ENCODE measurements at regions not wholly inside any gene's neighbourhood (a gene's known extent, or its start where the extent isn't known, plus 50 kb on each side); places are given as distances from the start of the nearest gene placed in this dataset.

GRCh38 chr6:74134327-74134726 is 438.3 kb downstream of the CD109 start:
- no TSS peak for BruUV-seq (replicated peaks)
- DNase-seq, result no peak

GRCh38 chr6:74133073-74133472 is 437.1 kb downstream of the CD109 start:
- CTCF ChIA-PET, result no interaction called here
- no peak for ATAC-seq
- BruUV-seq (replicated peaks), result no TSS peak

More at GRCh38 chr6:74134327-74134726, 438.3 kb downstream of the CD109 start:
- Histone ChIP-seq H4K20me1 (ENCODE audit: low read length) (no peaks in the 10 kb centered on the region), H3K4me3 (ENCODE audit: low read length) (no peak overlapping the region), H3K9ac (ENCODE audit: low read length) (no peak overlapping the region), H3F3A (ENCODE audit: low read length, unreplicated experiment) (no peaks in the 10 kb centered on the region), H3K4me2 (ENCODE audit: low read length) (no peak overlapping the region), H2AFZ (ENCODE audit: low read length) (no peak overlapping the region), H3K36me3 (ENCODE audit: low read depth, low read length) (no peaks in the 10 kb centered on the region), H3K4me1 (ENCODE audit: insufficient read depth, low read length) (no peaks in the 10 kb centered on the region), H3K9me3 (ENCODE audit: low read length) (no peaks in the 10 kb centered on the region), H3K79me2 (ENCODE audit: low read length) (no peaks in the 10 kb centered on the region), H3K27me3 (ENCODE audit: low read length) (no peaks in the 10 kb centered on the region), H3K27ac (ENCODE audit: low read length) (no peak overlapping the region), H3K9me2 (replicated peaks; ENCODE audit: low read length) (no peaks in the 10 kb centered on the region)
- ChIA-PET POLR2A (ENCODE audit: unreplicated experiment) (no interaction called here), CTCF (no interaction called here)
- TF ChIP-seq CTCF (conservative IDR thresholded peaks at IDR 0.05; ENCODE audit: low read depth, low read length), result no peak
- no peak for TF ChIP-seq EZH2 (IDR thresholded peaks at IDR 0.05; ENCODE audit: low read length, unreplicated experiment)
- no peak for TF ChIP-seq EZH2phosphoT487 (IDR thresholded peaks at IDR 0.05; ENCODE audit: borderline replicate concordance, low read length)
- ATAC-seq, result no peak
- intact Hi-C loops (cut with micrococcal nuclease), result no loop called here

GRCh38 chr6:74130641-74131040 is 434.6 kb downstream of the CD109 start:
- H3F3A ChIP-seq (ENCODE audit: low read length, unreplicated experiment), result no peaks in the 10 kb centered on the region
- CTCF ChIA-PET, result no interaction called here
- POLR2A ChIA-PET (ENCODE audit: unreplicated experiment), result no interaction called here

More at GRCh38 chr6:74133073-74133472, 437.1 kb downstream of the CD109 start:
- H4K20me1 ChIP-seq (ENCODE audit: low read length), result no peaks in the 10 kb centered on the region
- 0 out of 2 replicates have a peak, but pooled peaks cover 4% of the 10 kb centered on the region for H3K27me3 ChIP-seq (ENCODE audit: low read length)
- intact Hi-C loops (cut with micrococcal nuclease), result no loop called here
- POLR2A ChIA-PET (ENCODE audit: unreplicated experiment), result no interaction called here
- DNase-seq, result no peak
- H3K79me2 ChIP-seq (ENCODE audit: low read length), result no peaks in the 10 kb centered on the region
- H3F3A ChIP-seq (ENCODE audit: low read length, unreplicated experiment), result no peaks in the 10 kb centered on the region
- H3K4me2 ChIP-seq (ENCODE audit: low read length), result no peak overlapping the region
- H2AFZ ChIP-seq (ENCODE audit: low read length), result no peak overlapping the region
- no peaks in the 10 kb centered on the region for H3K9me3 ChIP-seq (ENCODE audit: low read length)
- no peak overlapping the region for H3K27ac ChIP-seq (ENCODE audit: low read length)
- H3K4me1 ChIP-seq (ENCODE audit: insufficient read depth, low read length), result no peaks in the 10 kb centered on the region
- no peaks in the 10 kb centered on the region for H3K36me3 ChIP-seq (ENCODE audit: low read depth, low read length)
- TF ChIP-seq EZH2phosphoT487 (IDR thresholded peaks at IDR 0.05; ENCODE audit: borderline replicate concordance, low read length) (no peak), CTCF (conservative IDR thresholded peaks at IDR 0.05; ENCODE audit: low read depth, low read length) (no peak), EZH2 (IDR thresholded peaks at IDR 0.05; ENCODE audit: low read length, unreplicated experiment) (no peak)
- no peak overlapping the region for H3K4me3 ChIP-seq (ENCODE audit: low read length)
- no peak overlapping the region for H3K9ac ChIP-seq (ENCODE audit: low read length)
- no peaks in the 10 kb centered on the region for H3K9me2 ChIP-seq (replicated peaks; ENCODE audit: low read length)

More at GRCh38 chr6:74130641-74131040, 434.6 kb downstream of the CD109 start:
- no peak overlapping the region for H2AFZ ChIP-seq (ENCODE audit: low read length)
- H3K36me3 ChIP-seq (ENCODE audit: low read depth, low read length), result no peaks in the 10 kb centered on the region
- no peaks in the 10 kb centered on the region for H3K4me1 ChIP-seq (ENCODE audit: insufficient read depth, low read length)
- H4K20me1 ChIP-seq (ENCODE audit: low read length), result no peaks in the 10 kb centered on the region
- ATAC-seq, result no peak
- no peaks in the 10 kb centered on the region for H3K9me3 ChIP-seq (ENCODE audit: low read length)
- intact Hi-C loops (cut with micrococcal nuclease), result no loop called here
- H3K4me2 ChIP-seq (ENCODE audit: low read length), result no peak overlapping the region
- H3K27me3 ChIP-seq (ENCODE audit: low read length), result 0 out of 2 replicates have a peak, but pooled peaks cover 4% of the 10 kb centered on the region
- H3K27ac ChIP-seq (ENCODE audit: low read length), result no peak overlapping the region
- H3K4me3 ChIP-seq (ENCODE audit: low read length), result no peak overlapping the region
- no peaks in the 10 kb centered on the region for H3K9me2 ChIP-seq (replicated peaks; ENCODE audit: low read length)
- no peak overlapping the region for H3K9ac ChIP-seq (ENCODE audit: low read length)
- H3K79me2 ChIP-seq (ENCODE audit: low read length), result no peaks in the 10 kb centered on the region
- DNase-seq, result no peak
- no TSS peak for BruUV-seq (replicated peaks)
- no peak for TF ChIP-seq EZH2 (IDR thresholded peaks at IDR 0.05; ENCODE audit: low read length, unreplicated experiment)
